Posterior vena cava (tissue), 2 donors: ENCODE measurements at regions not wholly inside any gene's neighbourhood (a gene's known extent, or its start where the extent isn't known, plus 50 kb on each side); places are given as distances from the start of the nearest gene placed in this dataset.

Experiments used
- DNase-seq: peaks from one replicate; pipeline ENCODE4 v3.0.0-alpha.2; 2020; ENCODE audit warnings: low spot score
- intact Hi-C, 2 donors: fragments of 100-400 bp; cut with DNase I; formaldehyde crosslinking; loops; one replicate each; pipeline versions ENCODE4 v1.14.1 to v1.14.2; 2022 to 2023
- donor health status: DM: yes; HTN: yes; CAD: no.
- donor health status: DM: yes; HTN: yes; CAD: no.

GRCh38 chr1:234869182-234870019 lies 259.2 kb downstream of the TOMM20 start:
- DNase-seq: no peak
- intact Hi-C loops: no loop called here

DNA sequence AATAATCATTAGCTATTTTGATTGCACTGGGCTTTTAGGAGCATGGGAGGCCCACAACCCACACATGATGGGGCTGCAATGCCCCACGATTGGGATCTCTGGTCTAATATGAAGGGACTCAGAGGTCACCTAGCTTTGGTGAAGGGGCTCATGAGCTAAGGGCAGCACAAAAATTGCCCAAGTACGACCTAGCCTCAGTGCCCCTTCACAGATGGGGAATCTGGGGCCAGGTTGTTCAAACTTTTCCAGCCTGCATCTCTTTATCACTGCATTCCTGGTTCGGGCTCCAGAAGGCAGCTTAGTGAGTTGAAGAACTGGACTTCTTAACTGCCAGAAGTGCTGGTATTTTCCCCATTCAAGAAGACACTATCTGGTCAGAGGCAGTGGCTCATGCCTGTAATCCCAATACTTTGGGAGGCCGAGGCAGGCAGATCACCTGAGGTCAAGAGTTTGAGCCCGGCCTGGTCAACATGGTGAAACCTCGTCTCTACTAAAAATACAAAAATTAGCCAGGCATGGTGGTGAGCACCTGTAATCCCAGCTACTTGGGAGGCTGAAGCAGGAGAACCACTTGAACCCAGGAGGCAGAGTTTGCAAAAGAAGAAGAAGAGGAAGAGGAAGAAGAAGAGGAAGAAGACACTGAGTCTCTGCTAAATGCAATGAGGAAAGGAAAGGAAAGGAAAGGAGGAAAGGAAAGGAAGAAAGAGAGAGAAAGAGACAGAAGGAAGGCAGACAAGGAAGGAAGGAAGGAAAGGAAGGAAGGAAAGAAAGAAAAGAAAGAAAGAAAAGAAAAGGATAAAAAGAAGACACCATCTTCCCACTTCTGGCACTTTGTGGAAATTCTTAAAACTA lies 258.5 kb upstream of the IRF2BP2 start:
- intact Hi-C loops: no loop called here
- DNase-seq: no peak

DNA sequence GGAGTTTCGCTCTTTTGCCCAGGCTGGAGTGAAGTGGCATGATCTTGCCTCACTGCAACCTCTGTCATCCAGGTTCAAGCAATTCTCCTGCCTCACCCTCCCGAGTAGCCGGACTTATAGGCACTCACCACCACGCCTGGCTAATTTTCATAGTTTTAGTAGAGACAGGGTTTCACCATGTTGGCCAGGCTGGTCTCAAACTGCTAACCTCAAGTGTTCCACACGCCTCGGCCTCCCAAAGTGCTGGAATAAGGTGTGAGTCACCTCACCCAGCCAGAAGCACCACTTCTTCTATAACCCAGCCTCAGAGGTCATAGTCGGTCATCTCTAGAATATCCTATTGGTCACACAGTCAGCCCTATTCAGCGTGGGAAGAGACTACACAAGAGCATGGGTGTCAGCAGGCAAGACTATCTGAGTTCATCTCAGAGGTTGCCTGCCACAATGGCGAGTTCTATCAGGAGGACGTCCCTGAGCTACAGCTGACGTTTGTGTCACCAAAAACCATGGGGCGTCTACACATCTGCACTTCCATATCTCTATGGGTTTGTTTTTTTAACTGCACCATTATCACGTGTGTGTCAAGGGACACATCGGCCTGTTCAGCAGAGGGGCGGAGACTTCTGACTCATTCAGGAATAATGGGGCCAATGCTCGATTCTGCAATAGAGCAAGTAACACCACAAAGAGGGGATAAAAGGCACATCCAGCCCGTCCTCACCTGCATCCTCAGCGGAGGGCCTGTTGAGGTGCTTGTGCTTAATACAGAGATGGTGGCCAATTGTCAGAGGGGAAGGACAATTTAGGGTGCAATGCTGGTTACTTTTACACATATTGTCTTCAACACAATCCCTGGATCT lies 256.3 kb upstream of the IRF2BP2 start:
- intact Hi-C loops: no loop called here
- DNase-seq: peak; percentile 84

DNA sequence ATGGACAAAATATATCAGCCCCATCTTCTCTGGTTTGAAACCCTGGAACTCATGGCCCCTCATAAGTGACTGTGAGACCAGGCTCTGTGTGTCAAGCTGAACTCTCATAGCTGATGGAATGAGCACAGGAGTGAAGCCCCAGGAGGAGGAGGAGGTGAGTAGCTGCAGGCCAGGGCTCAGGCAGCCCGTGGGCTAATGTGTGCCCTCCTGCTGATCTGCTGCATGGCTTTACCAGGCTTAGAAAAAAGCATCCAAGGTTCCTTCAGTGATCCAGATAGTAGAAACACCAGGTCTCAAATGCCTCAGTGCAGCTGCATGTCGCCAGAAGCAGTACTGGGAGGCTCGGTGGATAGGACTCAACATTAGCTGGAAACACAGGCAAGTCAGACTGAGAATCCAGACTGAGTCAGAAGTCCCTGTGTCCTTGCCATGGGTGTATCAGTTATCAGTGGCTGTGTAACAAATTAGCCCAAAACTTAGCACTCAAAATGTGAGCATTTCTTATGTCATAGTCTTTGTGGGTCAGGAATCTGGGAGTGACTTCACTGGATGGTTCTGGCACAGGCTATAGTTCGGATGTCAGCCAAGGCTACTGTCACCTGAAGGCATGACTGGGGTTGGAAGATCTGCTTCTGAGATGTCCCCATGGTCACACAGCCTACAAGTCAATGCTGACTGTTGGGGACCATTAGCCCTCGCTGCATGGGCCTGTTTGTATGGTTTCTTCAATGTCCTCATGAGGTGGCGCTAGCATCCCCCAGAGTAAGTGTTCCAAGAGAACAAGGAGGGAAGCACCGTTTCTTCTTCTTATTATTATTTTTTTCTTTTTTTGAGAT lies 255.4 kb upstream of the IRF2BP2 start:
- DNase-seq: no peak
- intact Hi-C loops: no loop called here

GRCh38 chr1:234864116-234864515 lies 254.1 kb upstream of the IRF2BP2 start:
- no peak for DNase-seq
- intact Hi-C loops: no loop called here

DNA sequence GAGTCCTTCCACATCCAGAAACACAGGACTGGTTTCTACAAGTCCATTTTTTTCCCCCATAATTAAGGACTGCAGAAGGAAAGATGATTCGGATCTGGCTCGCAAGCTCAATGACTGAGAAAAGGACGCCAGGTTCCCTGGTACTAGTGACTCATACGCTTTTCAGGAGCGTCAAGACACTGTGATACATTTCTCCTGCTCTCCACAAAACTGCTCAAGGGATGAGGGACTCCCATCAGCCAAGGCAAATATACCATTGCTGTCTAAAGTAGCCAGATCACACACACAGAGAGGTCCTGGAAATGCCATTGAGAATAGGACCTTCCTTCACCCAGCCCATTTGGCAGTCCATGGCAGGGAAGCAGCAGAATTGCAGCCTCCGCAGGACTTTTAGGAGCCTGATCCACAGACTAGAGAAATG lies 253.6 kb upstream of the IRF2BP2 start:
- intact Hi-C loops: no loop called here
- no peak for DNase-seq

DNA sequence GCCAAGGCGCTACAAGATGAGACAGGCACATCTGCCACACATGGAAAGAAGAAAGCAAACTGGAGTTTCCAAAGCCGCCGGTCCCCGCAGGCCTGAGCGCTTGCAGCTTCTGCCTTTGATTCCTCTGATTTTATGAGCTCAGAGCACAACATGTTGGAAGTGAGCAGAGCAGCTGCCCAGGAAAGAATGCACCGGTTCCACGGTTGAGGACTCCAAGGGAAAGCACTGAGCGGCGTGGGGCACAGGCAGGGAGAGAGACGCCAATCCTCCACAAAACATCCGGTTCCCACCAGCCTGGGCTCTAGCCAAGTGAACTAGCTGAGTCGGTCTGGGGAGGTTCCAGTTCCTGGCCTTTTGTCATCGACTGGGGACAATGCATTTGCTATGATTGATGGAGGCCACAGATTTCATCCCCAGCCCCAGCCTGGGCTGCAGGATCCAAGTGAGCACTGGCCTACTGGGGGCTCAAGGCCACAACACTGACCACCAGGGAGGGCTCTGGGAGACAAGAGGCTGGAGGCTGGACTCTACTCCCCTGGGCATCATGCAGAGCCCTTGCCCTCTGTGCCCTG lies 253.1 kb upstream of the IRF2BP2 start:
- peak; percentile 93 for DNase-seq
- intact Hi-C loops: no loop called here

- no peak for DNase-seq
- intact Hi-C loops: no loop called here
Observed at GRCh38 chr1:234862360-234862943, 252.5 kb upstream of the IRF2BP2 start.

GRCh38 chr1:234861761-234862160 lies 251.8 kb upstream of the IRF2BP2 start:
- no peak for DNase-seq
- intact Hi-C loops: no loop called here

DNA sequence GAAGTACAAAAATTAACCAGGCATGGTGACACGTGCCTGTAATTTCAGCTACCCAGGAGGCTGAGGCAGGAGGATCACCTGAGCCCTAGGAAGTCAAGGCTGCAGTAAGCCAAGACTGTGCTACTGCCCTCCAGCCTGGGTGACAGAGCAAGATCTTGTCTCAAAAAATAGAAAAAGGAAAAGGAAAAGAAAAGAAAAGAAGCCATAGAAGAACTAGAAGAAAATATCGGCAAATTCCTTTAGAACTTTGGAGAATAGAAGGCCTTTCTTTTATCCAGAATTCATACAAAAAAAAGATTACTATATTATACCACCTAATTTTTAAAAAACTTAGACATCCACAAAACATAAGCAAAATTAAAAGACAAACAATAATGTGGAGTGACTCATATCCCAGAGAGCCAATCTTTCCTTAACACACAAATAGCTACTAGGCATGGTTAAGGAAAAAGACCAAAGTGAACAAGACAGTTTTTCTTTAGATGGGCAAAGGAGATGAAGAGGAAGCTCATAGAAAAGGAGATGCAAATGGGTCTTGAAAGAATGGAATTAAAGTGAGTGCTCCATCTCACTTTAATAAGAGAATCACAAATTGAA lies 251.1 kb upstream of the IRF2BP2 start:
- intact Hi-C loops: no loop called here
- no peak for DNase-seq

- intact Hi-C loops: no loop called here
- no peak for DNase-seq
Observed at GRCh38 chr1:234858722-234859121, 248.7 kb upstream of the IRF2BP2 start.

DNA sequence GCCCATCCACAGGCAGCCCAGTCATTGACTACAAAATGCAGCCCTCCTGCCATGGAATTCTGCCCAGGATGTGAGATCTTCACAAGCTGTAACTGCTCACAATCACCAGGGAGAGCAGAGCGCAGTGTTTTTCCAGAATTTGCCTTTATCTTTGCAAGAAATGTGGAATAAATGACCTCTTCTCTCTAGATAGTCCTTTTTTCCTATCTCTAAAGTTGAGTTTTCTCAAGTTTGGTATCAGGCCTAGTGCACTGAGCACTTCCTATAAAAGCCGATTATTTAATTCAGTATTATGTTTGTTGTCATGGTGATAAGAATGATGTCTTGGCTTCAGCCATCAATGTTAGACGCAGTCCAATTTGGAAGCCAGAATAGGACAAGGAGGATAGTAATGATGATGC lies 246.9 kb upstream of the IRF2BP2 start:
- DNase-seq: no peak
- intact Hi-C loops: no loop called here

DNA sequence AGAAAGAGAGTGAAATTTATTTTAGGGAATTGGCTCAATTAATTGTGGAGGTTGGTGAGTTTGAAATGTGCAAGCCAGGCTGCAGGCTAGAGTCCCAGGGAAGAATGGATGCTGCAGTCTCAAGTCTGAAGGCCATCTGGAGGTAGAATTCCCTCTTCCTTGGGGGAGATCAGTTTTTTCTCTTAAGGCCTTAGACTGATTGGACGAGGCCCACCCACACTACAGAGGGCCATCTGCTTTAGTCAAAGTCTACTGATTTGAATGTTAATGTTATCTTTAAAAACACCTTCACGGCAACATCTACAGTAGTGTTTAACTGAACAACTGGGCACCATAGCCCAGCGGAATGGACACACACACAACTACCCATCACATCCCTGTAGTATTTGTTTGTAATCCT lies 245.9 kb upstream of the IRF2BP2 start:
- intact Hi-C loops: no loop called here
- no peak for DNase-seq

- DNase-seq: no peak
- intact Hi-C loops: no loop called here
Observed at GRCh38 chr1:234854645-234855039, 244.7 kb upstream of the IRF2BP2 start.

- intact Hi-C loops: no loop called here
- DNase-seq: no peak
Observed at GRCh38 chr1:234853906-234854644, 244.1 kb upstream of the IRF2BP2 start.

DNA sequence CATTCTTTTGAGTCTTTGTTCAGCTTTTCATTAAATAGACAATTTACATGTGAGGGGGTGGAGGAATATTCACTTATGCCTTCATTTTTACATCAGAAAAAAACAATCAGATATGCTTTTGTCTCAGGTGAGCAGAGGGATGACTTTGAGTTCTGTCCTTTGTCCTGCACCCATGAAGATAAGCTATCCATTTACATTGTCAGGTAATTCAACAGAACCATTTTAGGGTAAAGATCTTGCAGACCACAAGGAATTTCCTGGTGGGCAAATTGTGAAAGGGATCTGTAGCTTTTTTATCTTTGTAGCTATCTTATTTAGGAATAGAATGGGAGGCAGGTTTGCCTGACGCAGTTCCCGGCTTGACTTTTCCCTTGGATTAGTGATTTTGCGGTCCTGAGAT lies 242.7 kb upstream of the IRF2BP2 start:
- intact Hi-C loops: no loop called here
- DNase-seq: no peak
